ENCODE measurements at regions not wholly inside any gene's neighbourhood (a gene's known extent, or its start where the extent isn't known, plus 50 kb on each side); places are given as distances from the start of the nearest gene placed in this dataset.
"Not testable (repeated sequence)": the region's sequence is repeated elsewhere in the genome, so short reads cannot be mapped to it uniquely, and the experiment has no call there.

- DNase-seq (ENCODE audit: low read depth), result no peak
Measured at GRCh38 chr17:16888413-16889087, 83.4 kb downstream of the TNFRSF13B start.

- no peak for DNase-seq (ENCODE audit: low read depth)
Measured at GRCh38 chr17:16887523-16888095, 84.3 kb downstream of the TNFRSF13B start.

- DNase-seq (ENCODE audit: low read depth), result no peak
Measured at GRCh38 chr17:16886655-16887322, 85.1 kb downstream of the TNFRSF13B start.

- not testable (repeated sequence) for DNase-seq (ENCODE audit: low read depth)
Measured at GRCh38 chr17:16885204-16885603, 86.7 kb downstream of the TNFRSF13B start.

- not testable (repeated sequence) for DNase-seq (ENCODE audit: low read depth)
Measured at GRCh38 chr17:16882926-16883265, 89.0 kb downstream of the TNFRSF13B start.

GRCh38 chr17:16882243-16882925, 89.5 kb downstream of the TNFRSF13B start:
- DNase-seq (ENCODE audit: low read depth), result no peak

GRCh38 chr17:16881239-16881924, 90.5 kb downstream of the TNFRSF13B start:
- no peak for DNase-seq (ENCODE audit: low read depth)

GRCh38 chr17:16880843-16881230, 91.1 kb downstream of the TNFRSF13B start:
- DNase-seq (ENCODE audit: low read depth), result no peak

GRCh38 chr17:16880121-16880842, 91.6 kb downstream of the TNFRSF13B start:
- DNase-seq (ENCODE audit: low read depth), result no peak

GRCh38 chr17:16879686-16880085, 92.2 kb downstream of the TNFRSF13B start:
- DNase-seq (ENCODE audit: low read depth), result no peak

GRCh38 chr17:16878606-16879005, 93.3 kb downstream of the TNFRSF13B start:
- no peak for DNase-seq (ENCODE audit: low read depth)

- DNase-seq (ENCODE audit: low read depth), result no peak
Measured at GRCh38 chr17:16878084-16878483, 93.8 kb downstream of the TNFRSF13B start.

GRCh38 chr17:16877099-16877498, 94.8 kb downstream of the TNFRSF13B start:
- no peak for DNase-seq (ENCODE audit: low read depth)

- DNase-seq (ENCODE audit: low read depth), result no peak
Measured at GRCh38 chr17:16875662-16876061, 96.3 kb downstream of the TNFRSF13B start.

- not testable (repeated sequence) for DNase-seq (ENCODE audit: low read depth)
Measured at GRCh38 chr17:16874216-16874615, 97.7 kb downstream of the TNFRSF13B start.

- no peak for DNase-seq (ENCODE audit: low read depth)
Measured at GRCh38 chr17:16873174-16874035, 98.5 kb downstream of the TNFRSF13B start.

- no peak for DNase-seq (ENCODE audit: low read depth)
Measured at GRCh38 chr17:16872351-16873173, 99.4 kb downstream of the TNFRSF13B start.

- not testable (repeated sequence) for DNase-seq (ENCODE audit: low read depth)
Measured at GRCh38 chr17:16871446-16872190, 100.3 kb downstream of the TNFRSF13B start.
